CD4-positive, alpha-beta T cell treated with Interleukin-17A for 4 hours (primary cell): ENCODE measurements at regions not wholly inside any gene's neighbourhood (a gene's known extent, or its start where the extent isn't known, plus 50 kb on each side); places are given as distances from the start of the nearest gene placed in this dataset.
"Not testable (repeated sequence)": the region's sequence is repeated elsewhere in the genome, so short reads cannot be mapped to it uniquely, and the experiment has no call there.

ENCODE experiments used
- DNase-seq: peaks from one replicate; pipeline ENCODE4 v3.0.0-alpha.2; 2020; ENCODE audit warnings: mixed read lengths

- no peak for DNase-seq
Measured at GRCh38 chr12:84198294-84198946, 714.2 kb downstream of the SLC6A15 start.

GRCh38 chr12:84191779-84192178 is 720.8 kb downstream of the SLC6A15 start:
- no peak for DNase-seq

GRCh38 chr12:84186433-84186832 is 726.2 kb downstream of the SLC6A15 start:
- DNase-seq: no peak

GRCh38 chr12:84183576-84183975 is 729.0 kb downstream of the SLC6A15 start:
- no peak for DNase-seq

- no peak for DNase-seq
Measured at GRCh38 chr12:84174115-84174514, 738.5 kb downstream of the SLC6A15 start.

- no peak for DNase-seq
Measured at GRCh38 chr12:84172823-84173424, 739.7 kb downstream of the SLC6A15 start.

DNA sequence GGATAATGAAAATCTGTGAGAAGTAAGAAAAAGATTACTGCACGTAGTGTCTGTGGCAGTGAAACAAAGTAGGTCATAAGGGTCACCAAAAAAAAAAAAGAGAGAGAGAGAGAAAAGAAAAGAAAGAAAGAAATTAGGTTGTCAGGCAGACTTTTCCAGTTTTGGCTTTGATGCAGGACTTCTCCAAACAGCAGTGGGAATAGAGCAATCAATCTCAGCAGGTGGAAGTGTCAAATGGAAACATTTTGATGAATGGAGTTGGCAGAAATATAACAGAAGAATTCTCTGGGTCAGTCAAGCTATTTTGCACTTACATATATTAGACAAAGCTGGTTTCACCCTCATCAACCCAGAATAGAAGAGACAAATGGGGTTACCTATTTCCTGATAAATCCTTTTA is 745.8 kb downstream of the SLC6A15 start:
- no peak for DNase-seq

DNA sequence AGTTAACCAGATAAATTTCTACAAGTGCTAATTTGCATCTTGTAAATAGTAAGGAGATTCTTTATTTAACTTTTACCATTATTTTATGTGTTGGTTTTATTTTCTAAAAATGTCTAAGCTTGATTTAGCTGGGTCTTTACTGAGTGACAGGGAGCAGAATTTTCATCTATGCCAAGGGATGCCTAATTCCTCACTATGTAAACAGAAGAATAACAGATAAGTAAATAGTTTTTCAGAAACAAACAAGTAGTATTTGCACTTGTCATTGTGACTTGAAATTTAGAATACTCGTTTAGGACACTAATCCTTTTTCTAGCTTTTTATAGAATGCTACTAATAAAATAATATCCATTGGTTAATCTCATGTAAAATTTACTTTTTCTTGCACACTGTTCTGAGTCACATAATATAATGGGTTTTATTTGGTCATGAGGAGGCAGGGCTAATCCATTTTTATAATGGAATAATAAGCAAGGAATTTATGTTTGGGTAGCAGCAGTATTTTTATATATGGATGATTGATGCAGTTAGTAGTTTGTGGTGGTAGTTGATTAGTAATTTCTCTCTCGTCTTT is 746.5 kb downstream of the SLC6A15 start:
- no peak for DNase-seq

DNA sequence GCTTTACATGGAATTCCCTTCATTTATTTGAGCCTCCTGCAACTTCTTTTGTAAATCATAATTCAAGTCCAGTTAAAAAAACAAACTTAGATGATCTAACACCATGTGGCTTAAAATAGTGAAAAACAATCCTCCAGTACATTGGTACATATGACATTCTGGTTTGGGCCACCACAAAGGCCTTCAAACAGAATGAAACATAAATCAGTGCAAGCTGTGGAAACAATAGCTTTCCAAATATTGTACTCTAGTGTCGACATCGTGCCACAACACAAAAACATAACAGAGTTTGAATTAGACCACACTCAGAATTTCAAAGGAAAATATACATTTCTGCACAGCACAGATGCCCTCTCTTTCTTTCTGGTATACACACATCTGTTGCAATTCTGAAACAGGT is 751.3 kb downstream of the SLC6A15 start:
- DNase-seq: no peak

DNA sequence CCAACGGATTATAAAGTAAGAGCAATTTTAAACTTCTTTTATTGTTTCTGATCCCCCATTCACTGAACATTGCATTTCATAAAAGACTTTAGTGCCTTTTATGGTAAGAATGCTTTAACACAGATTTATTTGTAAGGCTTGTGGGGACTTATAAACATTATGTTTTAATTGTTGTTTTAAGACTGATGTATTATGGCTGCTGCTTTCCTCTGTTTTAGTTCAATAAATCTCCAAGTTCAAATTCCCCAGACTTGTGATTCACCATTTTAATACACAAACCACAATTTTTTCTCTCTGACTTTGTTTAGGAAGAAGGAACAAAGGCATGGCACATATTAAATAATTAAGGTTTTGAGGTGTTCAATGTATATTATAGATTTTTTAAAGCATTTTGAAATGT is 753.3 kb downstream of the SLC6A15 start:
- DNase-seq: no peak

- DNase-seq: no peak
Measured at GRCh38 chr12:84157170-84157569, 755.4 kb downstream of the SLC6A15 start.

GRCh38 chr12:84154991-84155930 is 757.3 kb downstream of the SLC6A15 start:
- not testable (repeated sequence) for DNase-seq

GRCh38 chr12:84154439-84154990 is 758.1 kb downstream of the SLC6A15 start:
- not testable (repeated sequence) for DNase-seq

DNA sequence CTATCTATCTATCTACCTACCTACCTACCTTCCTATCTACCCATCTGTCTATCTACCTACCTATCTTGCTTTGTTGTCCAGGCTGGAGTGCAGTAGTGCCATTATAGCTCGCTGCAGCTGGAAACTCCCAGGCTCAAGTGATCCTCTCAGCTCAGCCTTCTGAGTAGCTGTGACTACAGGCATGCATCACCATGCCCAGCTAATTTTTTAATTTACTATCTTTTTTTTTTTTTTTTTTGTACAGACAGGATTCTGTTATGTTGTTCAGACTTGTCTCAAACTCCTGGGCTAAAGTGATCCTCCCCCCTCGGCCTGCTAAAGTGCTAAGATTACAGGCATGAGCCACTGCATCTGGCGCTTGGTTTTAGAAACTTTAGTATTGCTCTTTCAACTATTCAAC is 762.4 kb downstream of the SLC6A15 start:
- DNase-seq: no peak

GRCh38 chr12:84148335-84148734 is 764.3 kb downstream of the SLC6A15 start:
- no peak for DNase-seq

- DNase-seq: no peak
Measured at GRCh38 chr12:84136862-84137367, 775.7 kb downstream of the SLC6A15 start.

DNA sequence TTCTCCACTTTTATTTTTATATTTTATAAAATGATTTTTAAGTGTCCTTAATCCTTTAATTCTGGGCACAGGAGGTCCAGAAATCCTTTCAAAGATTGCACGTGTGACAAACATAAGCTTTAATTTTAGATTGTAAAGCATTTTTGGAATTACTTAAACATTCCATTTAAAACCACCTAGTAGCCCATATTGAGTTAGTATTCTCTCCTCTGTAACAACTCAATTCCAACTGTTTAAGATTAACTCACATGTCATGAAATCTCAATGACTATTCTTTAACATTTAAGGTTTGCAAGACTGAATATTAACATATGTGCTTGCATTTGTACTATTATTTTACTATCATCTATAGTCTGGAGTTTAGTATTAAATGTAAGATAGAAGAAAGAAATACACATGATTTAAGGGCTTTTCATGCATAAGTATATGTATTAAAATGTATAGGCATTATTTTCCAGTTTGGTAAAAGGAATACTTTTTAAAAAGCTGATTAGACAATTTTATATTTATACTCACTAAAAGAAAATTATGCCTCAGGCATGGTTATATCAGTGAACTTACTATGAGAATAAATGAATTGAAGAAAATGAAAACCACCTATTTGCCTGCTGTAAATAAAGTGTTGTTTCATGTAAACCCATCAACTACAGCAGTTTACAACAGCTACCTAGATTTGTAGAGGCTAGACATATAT is 776.9 kb downstream of the SLC6A15 start:
- DNase-seq: no peak

- no peak for DNase-seq
Measured at GRCh38 chr12:84134797-84135366, 777.7 kb downstream of the SLC6A15 start.

DNA sequence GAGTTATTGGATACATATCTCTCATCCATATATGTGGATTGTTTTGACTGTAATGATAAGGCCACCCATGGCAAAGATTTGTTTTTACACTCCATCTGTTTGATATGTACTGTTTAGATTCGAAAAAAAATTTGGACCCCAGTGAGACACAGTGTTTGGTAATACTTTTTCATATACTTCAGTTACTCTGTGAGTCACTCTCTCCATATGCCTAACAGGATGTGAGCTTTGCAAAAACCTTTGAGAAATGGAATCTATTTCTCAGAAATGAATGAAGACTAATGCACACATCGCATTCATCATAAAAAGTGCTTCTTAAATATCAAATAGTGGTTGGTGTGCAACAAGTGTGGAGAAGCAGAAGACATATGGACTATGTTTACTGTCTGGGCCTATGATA is 781.5 kb downstream of the SLC6A15 start:
- DNase-seq: no peak

DNA sequence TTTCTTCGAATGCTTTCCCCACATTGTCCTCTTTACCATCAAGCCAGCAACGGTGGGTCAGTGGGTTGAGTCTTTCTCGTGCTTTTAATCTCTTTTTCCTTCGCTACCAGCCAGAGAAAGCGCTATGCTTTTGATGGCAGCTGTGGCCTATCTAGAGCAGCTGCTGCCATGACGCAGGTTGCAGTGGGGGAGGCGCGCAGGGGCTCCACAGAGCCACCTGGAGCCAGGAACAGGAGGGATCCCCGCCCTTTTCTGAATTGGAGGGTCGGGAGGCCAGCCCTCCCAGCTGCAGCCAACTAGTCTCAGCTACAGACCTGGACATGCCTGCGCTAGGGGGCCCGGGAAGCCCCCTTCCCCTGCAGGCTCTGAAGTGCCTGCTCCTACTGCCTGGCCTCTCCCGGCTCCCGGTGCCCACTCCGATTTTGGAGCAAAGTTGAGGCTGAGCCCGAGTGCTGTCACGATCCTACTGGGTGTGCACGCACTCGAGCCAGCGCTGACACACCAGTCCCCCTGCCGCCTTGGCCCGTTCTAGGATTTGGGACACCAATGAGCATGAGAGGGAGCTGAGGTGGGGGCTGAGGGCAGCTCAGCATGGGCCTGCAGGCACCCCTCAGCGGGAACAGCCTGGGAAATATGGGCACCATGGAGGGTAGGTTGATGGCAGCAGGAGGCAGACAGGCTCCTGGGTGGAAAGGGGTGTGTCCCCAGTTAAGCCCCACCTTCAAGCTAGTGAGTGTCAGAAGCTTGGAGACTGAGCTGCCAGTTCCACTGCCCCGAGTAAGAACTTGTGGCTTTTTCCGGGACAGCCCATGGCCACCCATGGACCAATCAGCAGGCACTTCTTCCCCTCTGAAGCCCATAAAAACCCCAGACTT is 784.2 kb downstream of the SLC6A15 start:
- DNase-seq: no peak

GRCh38 chr12:84124211-84124610 is 788.4 kb downstream of the SLC6A15 start:
- DNase-seq: no peak
